ENCODE measurements at regions not wholly inside any gene's neighbourhood (a gene's known extent, or its start where the extent isn't known, plus 50 kb on each side); places are given as distances from the start of the nearest gene placed in this dataset.

- ChIA-PET POLR2A (no interaction called here), CTCF (interaction anchor here (0.5 to 1.6 kb wide), 4 partner anchors 10 to 89 kb away, joined by 3 to 4 read pairs (median 4); no protein-coding TSS in a partner anchor)
- no peak overlapping the region for H3K4me3 ChIP-seq (ENCODE audit: low read depth, low read length)
- no peak for DNase-seq (ENCODE audit: low read depth)
- no peak for TF ChIP-seq CTCF (IDR thresholded peaks at IDR 0.05; ENCODE audit: insufficient read depth, low read depth, low read length)
- no peaks in the 10 kb centered on the region for H3K36me3 ChIP-seq (ENCODE audit: control insufficient read depth, insufficient read depth, low read length)
- no peaks in the 10 kb centered on the region for H3K27me3 ChIP-seq (ENCODE audit: control insufficient read depth, insufficient read depth, low read length)
These were observed 367.2 kb downstream of the FIGN start for GRCh38 chr2:163368655-163369054.

- Histone ChIP-seq H3K36me3 (ENCODE audit: control insufficient read depth, insufficient read depth, low read length) (no peaks in the 10 kb centered on the region), H3K4me3 (ENCODE audit: low read depth, low read length) (no peak overlapping the region), H3K27me3 (ENCODE audit: control insufficient read depth, insufficient read depth, low read length) (no peaks in the 10 kb centered on the region)
- no peak for DNase-seq (ENCODE audit: low read depth)
- ChIA-PET CTCF (interaction anchor here (0.5 kb wide), 1 partner anchor 89 kb away, joined by 3 read pairs; no protein-coding TSS in a partner anchor), POLR2A (no interaction called here)
- TF ChIP-seq CTCF (IDR thresholded peaks at IDR 0.05; ENCODE audit: insufficient read depth, low read depth, low read length): no peak
These were observed 367.8 kb downstream of the FIGN start for GRCh38 chr2:163367825-163368582.

DNA sequence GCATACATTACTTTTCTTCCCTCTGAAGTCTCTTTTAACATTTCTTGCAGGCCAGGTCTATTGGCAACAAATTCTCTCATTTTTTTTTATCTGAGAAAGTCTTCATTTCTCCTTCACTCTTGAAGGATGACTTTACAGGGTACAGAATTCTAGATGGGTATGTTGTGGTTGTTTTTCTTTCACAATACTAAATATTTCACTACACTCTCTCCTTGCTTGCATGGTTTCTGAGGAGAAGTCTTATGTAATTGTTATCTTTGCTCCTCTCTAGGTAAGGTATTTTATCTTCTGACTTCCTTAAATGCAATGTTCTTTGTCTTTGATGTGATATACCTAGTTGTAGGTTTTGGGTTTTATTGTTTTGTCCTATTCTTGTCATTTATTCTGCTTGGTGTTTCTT is 371.1 kb downstream of the FIGN start:
- POLR2A ChIA-PET: no interaction called here
- Histone ChIP-seq H3K4me3 (ENCODE audit: low read depth, low read length) (no peak overlapping the region), H3K27me3 (ENCODE audit: control insufficient read depth, insufficient read depth, low read length) (no peaks in the 10 kb centered on the region), H3K36me3 (ENCODE audit: control insufficient read depth, insufficient read depth, low read length) (no peaks in the 10 kb centered on the region)
- TF ChIP-seq CTCF (IDR thresholded peaks at IDR 0.05; ENCODE audit: insufficient read depth, low read depth, low read length): no peak
- CTCF ChIA-PET: no interaction called here
- no peak for DNase-seq (ENCODE audit: low read depth)

- TF ChIP-seq CTCF (IDR thresholded peaks at IDR 0.05; ENCODE audit: insufficient read depth, low read depth, low read length): no peak
- no peaks in the 10 kb centered on the region for H3K36me3 ChIP-seq (ENCODE audit: control insufficient read depth, insufficient read depth, low read length)
- no peaks in the 10 kb centered on the region for H3K27me3 ChIP-seq (ENCODE audit: control insufficient read depth, insufficient read depth, low read length)
- ChIA-PET POLR2A (no interaction called here), CTCF (interaction anchor here (1.0 kb wide), 1 partner anchor 69 kb away, joined by 3 read pairs; no protein-coding TSS in a partner anchor)
- DNase-seq (ENCODE audit: low read depth): no peak
- H3K4me3 ChIP-seq (ENCODE audit: low read depth, low read length): no peak overlapping the region
These were observed 382.3 kb downstream of the FIGN start for GRCh38 chr2:163353551-163353950.

DNA sequence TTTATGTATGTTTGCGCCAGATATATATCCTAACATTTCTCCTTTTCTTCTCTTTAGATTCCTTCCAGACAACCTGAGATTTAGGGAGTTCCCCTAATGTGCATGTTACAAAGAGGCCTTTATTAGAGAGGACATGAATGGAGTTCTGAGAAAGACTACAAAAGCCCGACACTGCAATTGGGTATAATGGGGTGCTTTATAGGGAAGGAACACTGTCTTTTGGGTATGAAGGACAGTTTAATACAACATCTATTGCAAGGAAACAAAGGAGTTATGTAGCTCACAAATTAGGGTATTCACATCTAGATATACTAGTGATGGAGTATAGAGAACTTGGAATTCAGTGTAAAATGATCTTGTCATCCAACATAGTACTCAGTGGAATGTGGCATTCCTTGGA is 383.8 kb downstream of the FIGN start:
- Histone ChIP-seq H3K27me3 (ENCODE audit: control insufficient read depth, insufficient read depth, low read length) (no peaks in the 10 kb centered on the region), H3K36me3 (ENCODE audit: control insufficient read depth, insufficient read depth, low read length) (no peaks in the 10 kb centered on the region), H3K4me3 (ENCODE audit: low read depth, low read length) (no peak overlapping the region)
- CTCF ChIA-PET: no interaction called here
- POLR2A ChIA-PET: no interaction called here
- DNase-seq (ENCODE audit: low read depth): no peak
- no peak for TF ChIP-seq CTCF (IDR thresholded peaks at IDR 0.05; ENCODE audit: insufficient read depth, low read depth, low read length)
